ENCODE measurements at regions not wholly inside any gene's neighbourhood (a gene's known extent, or its start where the extent isn't known, plus 50 kb on each side); places are given as distances from the start of the nearest gene placed in this dataset.

DNA sequence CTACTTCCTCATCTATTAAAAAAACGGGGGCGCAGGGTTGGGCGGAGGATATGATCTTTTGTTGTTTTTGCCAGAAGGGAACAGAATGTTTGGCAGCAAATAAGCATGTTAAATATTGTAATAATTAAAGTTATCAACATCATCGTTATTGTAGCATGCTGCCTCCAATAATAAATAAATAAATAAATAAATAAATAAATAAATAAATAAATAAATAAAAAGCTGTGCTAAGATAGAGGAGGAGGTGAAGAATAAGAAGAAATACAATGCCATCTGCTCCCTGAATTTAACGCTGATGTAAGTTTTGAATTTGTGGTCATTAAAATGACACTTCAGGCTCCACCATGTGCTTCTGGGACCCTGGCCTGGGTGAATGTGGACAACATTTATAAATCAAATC lies 508.0 kb upstream of the TNC start:
- TF ChIP-seq CTCF (IDR thresholded peaks at IDR 0.05; ENCODE audit: poor library complexity) (no peak), EZH2phosphoT487 (IDR thresholded peaks at IDR 0.05; ENCODE audit: low read depth, severe bottlenecking, unreplicated experiment) (no peak), EZH2 (IDR thresholded peaks at IDR 0.05; ENCODE audit: borderline replicate concordance) (no peak)
